Keratinocyte (primary cell): ENCODE measurements at regions not wholly inside any gene's neighbourhood (a gene's known extent, or its start where the extent isn't known, plus 50 kb on each side); places are given as distances from the start of the nearest gene placed in this dataset.

Source experiments
- EZH2 ChIP-seq: IDR thresholded peaks from one replicate; pipeline ENCODE4 v1.6.1; 2012; ENCODE audit warnings: inconsistent platforms, mild to moderate bottlenecking, low read length, moderate library complexity
- TF ChIP-seq, protein P1 (sequence below), 3 experiments: IDR thresholded peaks in 1 of 3; conservative IDR thresholded peaks in 1 of 3; optimal IDR thresholded peaks in 1 of 3; 2 replicates in 2 of 3; 3 replicates in 1 of 3; pipeline versions ENCODE3 to v1.5.1; 2011; ENCODE audit warnings: low read length in 3 of 3, mild to moderate bottlenecking in 3 of 3, moderate library complexity in 2 of 3, control low read depth in 1 of 3, inconsistent platforms in 1 of 3; ENCODE audit not compliant: insufficient read depth in 2 of 3; ENCODE audit errors: extremely low read depth in 1 of 3

DNA sequence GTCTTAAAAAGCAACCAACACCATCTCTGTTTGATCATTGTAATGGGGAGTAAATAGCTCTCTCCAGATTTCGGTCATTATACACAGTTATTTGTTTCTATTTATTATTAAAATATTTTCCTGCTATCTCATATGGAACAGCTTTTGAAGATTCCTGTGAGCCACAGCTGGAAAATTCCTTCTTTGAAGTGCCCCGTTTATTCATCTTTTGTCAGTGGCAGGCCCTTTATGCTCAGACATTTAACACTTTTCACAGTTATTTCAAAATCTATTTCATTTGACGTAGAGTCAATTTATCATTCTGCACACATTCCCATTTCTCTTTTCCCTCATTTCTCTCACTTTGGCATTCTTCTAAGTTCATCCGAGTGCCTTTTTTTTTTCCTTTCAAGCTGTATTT lies 245.9 kb upstream of the ELAC2 start:
- TF ChIP-seq, protein P1, sequence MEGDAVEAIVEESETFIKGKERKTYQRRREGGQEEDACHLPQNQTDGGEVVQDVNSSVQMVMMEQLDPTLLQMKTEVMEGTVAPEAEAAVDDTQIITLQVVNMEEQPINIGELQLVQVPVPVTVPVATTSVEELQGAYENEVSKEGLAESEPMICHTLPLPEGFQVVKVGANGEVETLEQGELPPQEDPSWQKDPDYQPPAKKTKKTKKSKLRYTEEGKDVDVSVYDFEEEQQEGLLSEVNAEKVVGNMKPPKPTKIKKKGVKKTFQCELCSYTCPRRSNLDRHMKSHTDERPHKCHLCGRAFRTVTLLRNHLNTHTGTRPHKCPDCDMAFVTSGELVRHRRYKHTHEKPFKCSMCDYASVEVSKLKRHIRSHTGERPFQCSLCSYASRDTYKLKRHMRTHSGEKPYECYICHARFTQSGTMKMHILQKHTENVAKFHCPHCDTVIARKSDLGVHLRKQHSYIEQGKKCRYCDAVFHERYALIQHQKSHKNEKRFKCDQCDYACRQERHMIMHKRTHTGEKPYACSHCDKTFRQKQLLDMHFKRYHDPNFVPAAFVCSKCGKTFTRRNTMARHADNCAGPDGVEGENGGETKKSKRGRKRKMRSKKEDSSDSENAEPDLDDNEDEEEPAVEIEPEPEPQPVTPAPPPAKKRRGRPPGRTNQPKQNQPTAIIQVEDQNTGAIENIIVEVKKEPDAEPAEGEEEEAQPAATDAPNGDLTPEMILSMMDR (optimal IDR thresholded peaks at IDR 0.05 in 1 of 3, IDR thresholded peaks at IDR 0.05 in 1 of 3, conservative IDR thresholded peaks at IDR 0.05 in 1 of 3; ENCODE audit: extremely low read depth in 1 of 3, insufficient read depth in 2 of 3, low read length in 3 of 3): no peak
- no peak for TF ChIP-seq EZH2
